BJ (cell line): ENCODE measurements at regions not wholly inside any gene's neighbourhood (a gene's known extent, or its start where the extent isn't known, plus 50 kb on each side); places are given as distances from the start of the nearest gene placed in this dataset.

ENCODE experiments used
- CTCF ChIA-PET: fragments of 350-600 bp; formaldehyde crosslinking; extraction: SDS; loops from one replicate; lab custom pipeline; 2021; ENCODE audit warnings: antibody characterized with exemption, inconsistent platforms; lab: Yijun Ruan, JAX
- POLR2A ChIA-PET: fragments of 300-600 bp; sonication (Branson Sonifier 250); formaldehyde crosslinking; extraction: SDS; loops from one replicate; lab custom pipeline; 2021; ENCODE audit warnings: antibody characterized with exemption; lab: Charles Lee
- DNase-seq: peaks from one replicate; pipeline ENCODE4 v3.0.0-alpha.2; 2011; ENCODE audit warnings: low read depth
- H3K27me3 ChIP-seq: 2 replicates; pipeline ENCODE4 v1.6.0; 2011; ENCODE audit warnings: low read length; ENCODE audit not compliant: control insufficient read depth, insufficient read depth
- H3K36me3 ChIP-seq: 2 replicates; pipeline ENCODE4 v1.5.1; 2011; ENCODE audit warnings: low read length; ENCODE audit not compliant: control insufficient read depth, insufficient read depth
- H3K4me3 ChIP-seq: 2 replicates; pipeline ENCODE4 v1.5.1; 2011; ENCODE audit warnings: low read depth, mild to moderate bottlenecking, control low read depth, low read length
- CTCF ChIP-seq: IDR thresholded peaks from 2 replicates; pipeline ENCODE4 v1.5.1; 2011; ENCODE audit warnings: low read depth, mild to moderate bottlenecking, control low read depth, inconsistent platforms, low read length, moderate library complexity; ENCODE audit not compliant: insufficient read depth

- H3K36me3 ChIP-seq = no peaks in the 10 kb centered on the region
- POLR2A ChIA-PET = no interaction called here
- CTCF ChIA-PET = no interaction called here
- H3K27me3 ChIP-seq = no peaks in the 10 kb centered on the region
- no peak overlapping the region for H3K4me3 ChIP-seq
- TF ChIP-seq CTCF = no peak
- DNase-seq = no peak
These were observed 789.7 kb upstream of the PRMT6 start for GRCh38 chr1:106266786-106267185.

- DNase-seq = no peak
- no peak for TF ChIP-seq CTCF
- ChIA-PET POLR2A (no interaction called here), CTCF (no interaction called here)
- no peaks in the 10 kb centered on the region for H3K27me3 ChIP-seq
- H3K36me3 ChIP-seq = no peaks in the 10 kb centered on the region
- no peak overlapping the region for H3K4me3 ChIP-seq
These were observed 788.4 kb upstream of the PRMT6 start for GRCh38 chr1:106268070-106268469.

- H3K27me3 ChIP-seq = no peaks in the 10 kb centered on the region
- POLR2A ChIA-PET = no interaction called here
- H3K4me3 ChIP-seq = no peak overlapping the region
- CTCF ChIA-PET = no interaction called here
- no peaks in the 10 kb centered on the region for H3K36me3 ChIP-seq
- no peak for DNase-seq
- TF ChIP-seq CTCF = no peak
These were observed 779.6 kb upstream of the PRMT6 start for GRCh38 chr1:106276871-106277270.

- Histone ChIP-seq H3K27me3 (no peaks in the 10 kb centered on the region), H3K36me3 (no peaks in the 10 kb centered on the region), H3K4me3 (no peak overlapping the region)
- DNase-seq = no peak
- CTCF ChIA-PET = no interaction called here
- TF ChIP-seq CTCF = no peak
- POLR2A ChIA-PET = no interaction called here
These were observed 778.7 kb upstream of the PRMT6 start for GRCh38 chr1:106277786-106278185.

- Histone ChIP-seq H3K4me3 (no peak overlapping the region), H3K27me3 (no peaks in the 10 kb centered on the region), H3K36me3 (no peaks in the 10 kb centered on the region)
- no peak for TF ChIP-seq CTCF
- ChIA-PET POLR2A (no interaction called here), CTCF (no interaction called here)
- DNase-seq = no peak
These were observed 777.8 kb upstream of the PRMT6 start for GRCh38 chr1:106278716-106279115.
